Hematopoietic multipotent progenitor cell treated with erythropoietin and hydrocortisone succinate and interleukin-3 and kit ligand, for 6 days (in vitro differentiated cells): ENCODE measurements at regions not wholly inside any gene's neighbourhood (a gene's known extent, or its start where the extent isn't known, plus 50 kb on each side); places are given as distances from the start of the nearest gene placed in this dataset.
A peak's percentile ranks its signal among the peaks of the same experiment; 100 is the strongest.
"Not testable (repeated sequence)": the region's sequence is repeated elsewhere in the genome, so short reads cannot be mapped to it uniquely, and the experiment has no call there.

Source experiments
- DNase-seq: peaks from one replicate; pipeline ENCODE4 v3.0.0-alpha.2; 2015

GRCh38 chr7:4319280-4319679 is 362.8 kb upstream of the FOXK1 start:
- DNase-seq, result no peak

GRCh38 chr7:4325732-4326131 is 356.4 kb upstream of the FOXK1 start:
- no peak for DNase-seq

- DNase-seq, result no peak
Measured at GRCh38 chr7:4331711-4332110, 350.4 kb upstream of the FOXK1 start.

- DNase-seq, result no peak
Measured at GRCh38 chr7:4338556-4338955, 343.5 kb upstream of the FOXK1 start.

- DNase-seq, result no peak
Measured at GRCh38 chr7:4343272-4344247, 338.5 kb upstream of the FOXK1 start.

- DNase-seq, result no peak
Measured at GRCh38 chr7:4345004-4345403, 337.1 kb upstream of the FOXK1 start.

- no peak for DNase-seq
Measured at GRCh38 chr7:4352069-4352468, 330.0 kb upstream of the FOXK1 start.

GRCh38 chr7:4361774-4362173 is 320.3 kb upstream of the FOXK1 start:
- no peak for DNase-seq

GRCh38 chr7:4383584-4383983 is 298.5 kb upstream of the FOXK1 start:
- no peak for DNase-seq

- no peak for DNase-seq
Measured at GRCh38 chr7:4386190-4386589, 295.9 kb upstream of the FOXK1 start.

- not testable (repeated sequence) for DNase-seq
Measured at GRCh38 chr7:4391103-4391502, 291.0 kb upstream of the FOXK1 start.

GRCh38 chr7:4394736-4395135 is 287.4 kb upstream of the FOXK1 start:
- DNase-seq, result no peak

GRCh38 chr7:4399121-4399520 is 283.0 kb upstream of the FOXK1 start:
- DNase-seq, result no peak

- no peak for DNase-seq
Measured at GRCh38 chr7:4399596-4399995, 282.5 kb upstream of the FOXK1 start.

- no peak for DNase-seq
Measured at GRCh38 chr7:4406288-4407058, 275.6 kb upstream of the FOXK1 start.

- DNase-seq, result no peak
Measured at GRCh38 chr7:4409946-4410345, 272.1 kb upstream of the FOXK1 start.

GRCh38 chr7:4416396-4417056 is 265.6 kb upstream of the FOXK1 start:
- peak; percentile 12 for DNase-seq

- no peak for DNase-seq
Measured at GRCh38 chr7:4428526-4428925, 253.6 kb upstream of the FOXK1 start.

- DNase-seq, result no peak
Measured at GRCh38 chr7:4430227-4430626, 251.9 kb upstream of the FOXK1 start.

- DNase-seq, result no peak
Measured at GRCh38 chr7:4434306-4434705, 247.8 kb upstream of the FOXK1 start.

- DNase-seq, result no peak
Measured at GRCh38 chr7:4436361-4436895, 245.7 kb upstream of the FOXK1 start.

- no peak for DNase-seq
Measured at GRCh38 chr7:4436936-4437335, 245.2 kb upstream of the FOXK1 start.

- no peak for DNase-seq
Measured at GRCh38 chr7:4437916-4438315, 244.2 kb upstream of the FOXK1 start.
